Transverse colon (tissue), 4 donors: ENCODE measurements at regions not wholly inside any gene's neighbourhood (a gene's known extent, or its start where the extent isn't known, plus 50 kb on each side); places are given as distances from the start of the nearest gene placed in this dataset.

Experiments used
- DNase-seq: peaks from one replicate; pipeline ENCODE4 v3.0.0-alpha.2; 2019
- H3K27ac ChIP-seq, 4 donors: fragments of 200-600 bp; sonication (generic); 2 replicates each; pipeline ENCODE4 v1.5.1; 2016 to 2018; ENCODE audit warnings: inconsistent platforms in 4 of 4
- H3K27me3 ChIP-seq: fragments of 200-600 bp; sonication (generic); 2 replicates; pipeline ENCODE4 v1.5.1; 2017; ENCODE audit warnings: inconsistent platforms
- H3K36me3 ChIP-seq, 4 donors: fragments of 200-600 bp; sonication (generic); 2 replicates each; pipeline ENCODE4 v1.5.1; 2017 to 2019; ENCODE audit warnings: inconsistent platforms in 4 of 4
- H3K4me1 ChIP-seq, 4 donors: fragments of 200-600 bp; sonication (generic); 2 replicates each; pipeline ENCODE4 v1.5.1; 2017 to 2020; ENCODE audit warnings: inconsistent platforms in 4 of 4
- H3K4me3 ChIP-seq, 4 donors: fragments of 200-600 bp; sonication (generic); 1 replicate in 1 of 4; 2 replicates in 3 of 4; pipeline versions ENCODE4 v1.5.1 to v1.6.1; 2017 to 2019; ENCODE audit warnings: inconsistent platforms in 4 of 4
- H3K9me3 ChIP-seq, 2 donors: fragments of 200-600 bp; sonication (generic); 2 replicates each; pipeline ENCODE4 v1.5.1; 2017 to 2019; ENCODE audit warnings: inconsistent platforms in 2 of 2
- EP300 ChIP-seq: sonication (generic); formaldehyde crosslinking; IDR thresholded peaks from one replicate; pipeline ENCODE4 v1.6.1; 2017; ENCODE audit warnings: antibody characterized with exemption, low read depth
- POLR2A ChIP-seq: fragments of 450-650 bp; IDR thresholded peaks from one replicate; pipeline ENCODE4 v1.6.1; 2016; ENCODE audit warnings: antibody characterized with exemption, mild to moderate bottlenecking, moderate library complexity
- POLR2AphosphoS5 ChIP-seq, 3 donors: sonication (generic); formaldehyde crosslinking; IDR thresholded peaks; one replicate each; pipeline ENCODE4 v1.6.1; 2016; ENCODE audit warnings: antibody characterized with exemption in 3 of 3
- WGBS, 2 donors: methylation state at CpG; one replicate each; pipeline ENCODE4 v1.1.5; 2018; ENCODE audit warnings: low coverage in 1 of 2; 5-methylcytosine and 5-hydroxymethylcytosine counted together
- in situ Hi-C, 4 donors: fragments of 200-750 bp; cut with MboI; loops; one replicate each; pipeline versions ENCODE4 v1.15.0 to v1.15.1; 2017; ENCODE audit warnings: low sequenced_read_pairs in 3 of 4, low pct_ligation_motif_present in 1 of 4, low pct_unique_long_range_greater_than_20kb in 1 of 4
- intact Hi-C: fragments of 100-400 bp; cut with DNase I; formaldehyde crosslinking; loops from one replicate; pipeline ENCODE4 v1.15.1; 2023; ENCODE audit warnings: low total_unique reads
- TF ChIP-seq, protein P1 (sequence below), 5 experiments: fragments of 200-600 bp in 3 of 5; fragments of 450-650 bp in 2 of 5; sonication (generic) in 3 of 5; IDR thresholded peaks; 1 replicate in 2 of 5; 2 replicates in 3 of 5; pipeline ENCODE4 v1.5.1; 2016 to 2017; ENCODE audit warnings: antibody characterized with exemption in 5 of 5, inconsistent platforms in 3 of 5, mild to moderate bottlenecking in 2 of 5, moderate library complexity in 1 of 5

DNA sequence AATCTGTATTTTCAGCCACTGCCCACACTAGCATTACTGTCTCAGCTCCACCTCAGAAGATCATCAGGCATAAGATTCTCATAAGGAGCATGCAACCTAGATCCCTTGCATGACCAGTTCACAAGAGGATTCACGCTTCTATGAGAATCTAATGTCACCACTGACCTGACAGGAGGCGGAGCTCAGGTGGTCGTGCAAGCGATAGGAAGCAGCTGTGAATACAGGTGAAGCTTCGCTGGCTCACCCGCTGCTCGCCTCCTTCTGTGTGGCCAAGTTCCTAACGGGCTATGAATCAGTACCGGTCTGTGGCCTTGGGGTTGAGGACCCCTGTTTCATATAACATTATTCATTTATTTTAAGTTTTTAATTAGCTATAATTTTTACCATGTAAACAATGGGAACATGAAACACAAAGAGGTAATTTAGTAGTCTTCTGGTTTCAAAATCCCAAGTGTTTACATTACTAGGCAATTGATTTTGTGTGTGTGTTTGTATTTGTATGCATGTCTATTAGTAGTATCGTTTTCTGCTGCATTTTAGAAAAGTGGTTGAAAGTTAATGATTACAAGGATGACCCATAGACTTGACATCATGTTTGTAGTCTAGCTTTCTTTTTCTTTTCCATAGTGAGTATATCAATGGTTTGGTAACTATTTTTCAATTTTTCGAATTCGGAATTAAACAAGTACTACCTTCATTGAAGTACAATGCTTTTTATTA, 159.4 kb downstream of the TENT4A start:
- Histone ChIP-seq H3K36me3 (no peaks in the 10 kb centered on the region), H3K27ac (no peak overlapping the region), H3K4me3 (no peak overlapping the region), H3K4me1 (no peaks in the 10 kb centered on the region), H3K9me3 (no peaks in the 10 kb centered on the region), H3K27me3 (no peaks in the 10 kb centered on the region)
- TF ChIP-seq POLR2A = no peak
- TF ChIP-seq, protein P1, sequence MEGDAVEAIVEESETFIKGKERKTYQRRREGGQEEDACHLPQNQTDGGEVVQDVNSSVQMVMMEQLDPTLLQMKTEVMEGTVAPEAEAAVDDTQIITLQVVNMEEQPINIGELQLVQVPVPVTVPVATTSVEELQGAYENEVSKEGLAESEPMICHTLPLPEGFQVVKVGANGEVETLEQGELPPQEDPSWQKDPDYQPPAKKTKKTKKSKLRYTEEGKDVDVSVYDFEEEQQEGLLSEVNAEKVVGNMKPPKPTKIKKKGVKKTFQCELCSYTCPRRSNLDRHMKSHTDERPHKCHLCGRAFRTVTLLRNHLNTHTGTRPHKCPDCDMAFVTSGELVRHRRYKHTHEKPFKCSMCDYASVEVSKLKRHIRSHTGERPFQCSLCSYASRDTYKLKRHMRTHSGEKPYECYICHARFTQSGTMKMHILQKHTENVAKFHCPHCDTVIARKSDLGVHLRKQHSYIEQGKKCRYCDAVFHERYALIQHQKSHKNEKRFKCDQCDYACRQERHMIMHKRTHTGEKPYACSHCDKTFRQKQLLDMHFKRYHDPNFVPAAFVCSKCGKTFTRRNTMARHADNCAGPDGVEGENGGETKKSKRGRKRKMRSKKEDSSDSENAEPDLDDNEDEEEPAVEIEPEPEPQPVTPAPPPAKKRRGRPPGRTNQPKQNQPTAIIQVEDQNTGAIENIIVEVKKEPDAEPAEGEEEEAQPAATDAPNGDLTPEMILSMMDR (IDR thresholded peaks at IDR 0.05) = no peak
- TF ChIP-seq POLR2AphosphoS5 (IDR thresholded peaks at IDR 0.05) = no peak
- TF ChIP-seq EP300 = no peak
- in situ Hi-C loops = no loop called here
- 85% methylated on average over 8 to 12 of the region's 12 CpGs for WGBS, 2 donors
- intact Hi-C loops = no loop called here
- DNase-seq = no peak

DNA sequence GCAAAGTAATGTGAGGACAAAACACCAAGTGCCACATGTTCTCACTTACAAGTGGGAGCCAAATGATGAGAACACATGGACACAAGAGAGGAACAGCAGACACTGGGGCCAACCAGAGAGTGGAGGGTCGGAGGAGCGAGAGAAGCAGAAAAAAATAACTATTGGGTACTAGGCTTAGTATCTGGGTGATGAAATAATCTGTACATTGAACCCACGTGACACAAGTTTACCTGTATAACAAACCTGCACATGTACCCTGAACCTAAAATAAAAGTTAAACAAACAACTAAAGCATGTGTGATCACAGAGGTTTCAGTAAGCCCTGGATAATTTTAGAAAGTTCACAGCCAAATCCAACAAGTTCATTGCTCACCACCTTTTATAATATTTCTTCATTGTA, 160.1 kb downstream of the TENT4A start:
- intact Hi-C loops (no loop called here), in situ Hi-C loops (no loop called here)
- no peak for DNase-seq
- Histone ChIP-seq H3K27me3 (no peaks in the 10 kb centered on the region), H3K36me3 (no peaks in the 10 kb centered on the region), H3K27ac (no peak overlapping the region), H3K9me3 (no peaks in the 10 kb centered on the region), H3K4me3 (no peak overlapping the region), H3K4me1 (no peaks in the 10 kb centered on the region)
- TF ChIP-seq, protein P1 (IDR thresholded peaks at IDR 0.05) = no peak
- TF ChIP-seq EP300 = no peak
- TF ChIP-seq POLR2A = no peak
- no peak for TF ChIP-seq POLR2AphosphoS5 (IDR thresholded peaks at IDR 0.05)
- 38 to 72% methylated on average over 1 to 3 of the region's 3 CpGs for WGBS, 2 donors

DNA sequence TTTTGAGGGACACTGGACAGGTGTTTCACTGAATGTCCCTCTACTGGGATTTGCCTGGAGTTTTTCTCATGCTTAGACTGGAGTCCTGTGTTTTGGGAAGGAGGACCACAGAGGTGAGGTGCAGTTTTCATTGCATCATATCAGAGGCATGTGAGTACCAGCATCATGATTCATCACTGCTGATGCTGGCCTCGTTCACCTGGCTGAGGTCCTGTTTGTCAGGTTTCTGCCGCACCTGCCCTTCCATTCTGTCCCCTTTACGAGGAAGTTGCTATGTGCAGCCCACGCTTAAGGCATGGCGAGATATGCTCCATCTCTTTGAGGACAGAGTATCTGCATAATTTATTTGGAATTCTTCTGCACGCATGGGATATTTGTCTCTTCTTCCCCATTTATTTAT, 162.1 kb downstream of the TENT4A start:
- Histone ChIP-seq H3K27me3 (no peaks in the 10 kb centered on the region), H3K27ac (no peak overlapping the region), H3K4me1 (no peaks in the 10 kb centered on the region), H3K36me3 (no peaks in the 10 kb centered on the region), H3K4me3 (no peak overlapping the region), H3K9me3 (no peaks in the 10 kb centered on the region)
- in situ Hi-C loops (no loop called here), intact Hi-C loops (no loop called here)
- 53 to 63% methylated on average over 3 to 6 of the region's 6 CpGs for WGBS, 2 donors
- no peak for DNase-seq
- no peak for TF ChIP-seq POLR2AphosphoS5 (IDR thresholded peaks at IDR 0.05)
- no peak for TF ChIP-seq EP300
- no peak for TF ChIP-seq POLR2A
- TF ChIP-seq, protein P1 (IDR thresholded peaks at IDR 0.05) = no peak

DNA sequence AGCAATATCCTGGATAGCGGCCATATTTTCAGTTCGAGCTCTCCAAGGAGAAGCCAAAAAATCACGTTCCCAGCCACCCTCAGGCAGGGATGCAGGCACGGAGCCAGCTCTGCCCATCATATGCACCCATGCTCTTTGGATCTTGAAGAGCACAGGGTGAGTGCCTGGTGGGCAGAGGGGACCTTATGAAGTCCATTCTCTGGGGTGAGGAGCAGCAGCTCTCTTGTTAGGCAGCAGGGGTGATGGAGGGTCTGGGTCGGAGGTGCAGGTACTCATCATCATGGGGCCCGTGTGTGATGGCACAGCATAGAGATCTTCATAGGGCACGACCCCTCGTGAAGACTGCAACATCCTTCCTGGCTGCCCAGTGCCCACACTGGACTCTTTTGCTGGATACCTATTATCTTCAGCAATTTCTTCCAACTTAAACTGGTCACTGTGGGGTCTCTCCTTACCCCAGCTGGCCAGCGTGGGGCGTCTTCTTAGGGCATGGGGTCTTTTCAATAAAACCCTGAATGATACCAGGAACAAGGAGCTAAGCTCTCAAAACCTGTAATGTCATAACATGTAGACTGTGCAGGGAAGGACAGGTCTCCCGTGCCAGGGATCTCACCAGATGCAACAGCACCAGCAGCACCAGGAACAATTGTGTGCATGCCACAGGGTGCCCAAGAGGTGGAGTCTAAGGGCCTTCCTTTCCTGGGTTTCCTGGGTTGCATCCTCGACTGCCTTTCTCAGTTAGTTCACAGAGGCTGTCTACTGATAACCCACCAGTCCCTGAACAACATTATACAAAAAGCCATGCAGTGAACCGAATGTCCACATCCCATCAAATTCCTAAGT, 165.0 kb downstream of the TENT4A start:
- intact Hi-C loops = no loop called here
- H3K27ac ChIP-seq = no peak overlapping the region

More for the DNA sequence above, 165.0 kb downstream of the TENT4A start:
- no peak for DNase-seq
- WGBS, 2 donors = 76 to 80% methylated on average over 3 to 13 of the region's 13 CpGs
- no peaks in the 10 kb centered on the region for H3K4me1 ChIP-seq
- no peak overlapping the region for H3K4me3 ChIP-seq
- H3K36me3 ChIP-seq = no peaks in the 10 kb centered on the region
- no peaks in the 10 kb centered on the region for H3K27me3 ChIP-seq
- TF ChIP-seq, protein P1 (IDR thresholded peaks at IDR 0.05) = no peak
- in situ Hi-C loops = no loop called here
- no peaks in the 10 kb centered on the region for H3K9me3 ChIP-seq
